ENCODE measurements at regions not wholly inside any gene's neighbourhood (a gene's known extent, or its start where the extent isn't known, plus 50 kb on each side); places are given as distances from the start of the nearest gene placed in this dataset.

DNA sequence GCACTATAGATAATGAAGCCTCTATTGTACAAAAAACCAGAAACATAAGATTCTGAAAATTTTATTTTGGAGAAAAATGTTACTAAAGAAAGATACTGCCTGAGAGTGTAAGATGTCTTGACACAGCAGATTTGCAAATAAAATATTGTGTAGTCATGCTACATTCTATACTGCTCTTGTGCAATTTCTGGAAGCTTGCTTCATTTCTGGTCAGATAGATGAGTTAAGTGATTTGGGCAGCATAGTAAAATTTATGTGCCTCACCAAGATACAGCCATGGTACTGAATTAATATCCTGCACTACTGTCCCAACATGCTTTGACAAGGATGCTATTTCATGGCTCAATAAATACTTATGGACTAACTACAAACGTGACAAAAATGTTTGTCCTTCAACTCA lies 55.1 kb upstream of the STARD13 start:
- no peak overlapping the region for H3K4me3 Mint-ChIP-seq
- Histone ChIP-seq H3K4me3 (ENCODE audit: low read length in 2 of 2) (no peak overlapping the region), H3K4me1 (ENCODE audit: insufficient read depth, low read length) (no peaks in the 10 kb centered on the region), H3K27me3 (ENCODE audit: insufficient read depth, low read length) (no peaks in the 10 kb centered on the region), H3K9me3 (ENCODE audit: control insufficient read depth in 1 of 2, low read length in 2 of 2) (no peaks in the 10 kb centered on the region), H3K27ac (ENCODE audit: low read depth, low read length) (no peak overlapping the region), H3K36me3 (ENCODE audit: insufficient read depth, low read length) (no peaks in the 10 kb centered on the region)
- no peaks in the 10 kb centered on the region for H3K9me3 Mint-ChIP-seq
- POLR2A ChIA-PET (ENCODE audit: partially characterized antibody), result no interaction called here
- peaks cover 1 to 6% of the 10 kb centered on the region in 2 donors for H3K27me3 Mint-ChIP-seq
- intact Hi-C loops (cut with micrococcal nuclease), result no loop called here
- DNase-seq, result no peak
- H3K36me3 Mint-ChIP-seq, result no peaks in the 10 kb centered on the region
- no peak overlapping the region for H3K27ac Mint-ChIP-seq
- CTCF ChIA-PET (ENCODE audit: partially characterized antibody), result no interaction called here
- no peaks in the 10 kb centered on the region for H3K4me1 Mint-ChIP-seq

DNA sequence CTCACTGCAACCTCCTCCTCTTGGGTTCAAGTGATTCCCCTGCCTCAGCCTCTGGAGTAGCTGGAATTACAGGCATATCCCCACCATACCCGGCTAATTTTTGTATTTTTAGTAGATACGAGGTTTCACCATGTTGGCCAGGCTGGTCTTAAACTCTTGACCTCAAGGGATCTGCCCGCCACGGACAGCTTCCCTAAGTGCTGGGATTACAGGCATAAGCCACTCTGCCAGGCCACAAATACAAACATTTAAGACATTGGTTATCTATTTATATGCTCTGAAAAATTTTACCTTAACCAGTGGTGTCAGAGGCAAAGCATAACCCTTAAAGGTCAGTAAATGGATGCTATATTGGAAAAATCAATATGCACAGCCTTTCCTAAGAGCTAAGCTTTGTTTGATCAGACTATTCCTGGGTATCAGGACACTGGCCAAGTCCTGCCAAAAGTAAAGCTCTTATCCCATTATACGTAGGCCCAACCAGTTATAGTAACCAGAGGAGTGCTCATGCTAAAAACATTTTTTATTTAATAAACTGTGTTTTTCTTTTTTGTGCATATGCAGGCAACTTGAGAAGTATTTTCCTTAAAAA lies 56.4 kb upstream of the STARD13 start:
- Mint-ChIP-seq H3K27me3 (peaks cover 3 to 6% of the 10 kb centered on the region in 2 donors), H3K27ac (no peak overlapping the region), H3K4me1 (no peaks in the 10 kb centered on the region), H3K36me3 (no peaks in the 10 kb centered on the region), H3K4me3 (no peak overlapping the region), H3K9me3 (no peaks in the 10 kb centered on the region)
- POLR2A ChIA-PET (ENCODE audit: partially characterized antibody), result no interaction called here
- Histone ChIP-seq H3K4me3 (ENCODE audit: low read length in 2 of 2) (no peak overlapping the region), H3K9me3 (ENCODE audit: control insufficient read depth in 1 of 2, low read length in 2 of 2) (no peaks in the 10 kb centered on the region), H3K4me1 (ENCODE audit: insufficient read depth, low read length) (no peaks in the 10 kb centered on the region), H3K27ac (ENCODE audit: low read depth, low read length) (no peak overlapping the region), H3K36me3 (ENCODE audit: insufficient read depth, low read length) (no peaks in the 10 kb centered on the region), H3K27me3 (ENCODE audit: insufficient read depth, low read length) (no peaks in the 10 kb centered on the region)
- intact Hi-C loops (cut with micrococcal nuclease), result no loop called here
- no peak for DNase-seq
- CTCF ChIA-PET (ENCODE audit: partially characterized antibody), result no interaction called here

DNA sequence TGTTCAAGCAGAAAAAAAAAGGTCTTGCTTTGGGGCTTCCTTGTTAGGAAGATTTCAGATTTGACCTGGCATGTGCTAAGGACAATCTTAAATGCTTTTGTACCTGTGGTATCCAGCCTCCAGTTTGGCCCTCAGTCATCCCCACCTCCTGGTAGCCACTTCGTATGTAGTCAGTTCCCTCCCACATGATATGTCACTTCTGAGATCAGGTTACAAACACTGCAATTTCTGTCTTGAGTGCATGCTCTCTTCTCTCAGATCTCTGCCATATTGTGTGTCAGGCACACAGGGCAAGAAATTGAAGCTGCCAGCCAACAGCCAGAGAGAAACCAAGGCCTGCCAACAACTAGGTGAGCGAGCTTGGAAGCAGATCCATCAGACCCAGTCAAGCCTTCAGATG lies 60.3 kb upstream of the STARD13 start:
- no peak overlapping the region for H3K27ac ChIP-seq (ENCODE audit: low read depth, low read length)
- H3K4me3 Mint-ChIP-seq, result no peak overlapping the region
- H3K4me1 Mint-ChIP-seq, result peaks cover 0 to 2% (median under 1%) of the 10 kb centered on the region in 4 donors
- H3K4me1 ChIP-seq (ENCODE audit: insufficient read depth, low read length), result no peaks in the 10 kb centered on the region
- H3K27me3 ChIP-seq (ENCODE audit: insufficient read depth, low read length), result peaks cover 8% of the 10 kb centered on the region
- intact Hi-C loops (cut with micrococcal nuclease), result no loop called here
- H3K27ac Mint-ChIP-seq, result no peak overlapping the region
- H3K36me3 Mint-ChIP-seq, result no peaks in the 10 kb centered on the region
- no peaks in the 10 kb centered on the region for H3K36me3 ChIP-seq (ENCODE audit: insufficient read depth, low read length)
- DNase-seq, result no peak
- no peaks in the 10 kb centered on the region for H3K9me3 ChIP-seq (ENCODE audit: control insufficient read depth in 1 of 2, low read length in 2 of 2)
- peaks cover 12 to 19% of the 10 kb centered on the region in 2 donors for H3K27me3 Mint-ChIP-seq
- peaks cover 0 to 3% (median 0%) of the 10 kb centered on the region in 8 donors for H3K9me3 Mint-ChIP-seq
- ChIA-PET POLR2A (ENCODE audit: partially characterized antibody) (no interaction called here), CTCF (ENCODE audit: partially characterized antibody) (no interaction called here)
- no peak overlapping the region for H3K4me3 ChIP-seq (ENCODE audit: low read length in 2 of 2)

DNA sequence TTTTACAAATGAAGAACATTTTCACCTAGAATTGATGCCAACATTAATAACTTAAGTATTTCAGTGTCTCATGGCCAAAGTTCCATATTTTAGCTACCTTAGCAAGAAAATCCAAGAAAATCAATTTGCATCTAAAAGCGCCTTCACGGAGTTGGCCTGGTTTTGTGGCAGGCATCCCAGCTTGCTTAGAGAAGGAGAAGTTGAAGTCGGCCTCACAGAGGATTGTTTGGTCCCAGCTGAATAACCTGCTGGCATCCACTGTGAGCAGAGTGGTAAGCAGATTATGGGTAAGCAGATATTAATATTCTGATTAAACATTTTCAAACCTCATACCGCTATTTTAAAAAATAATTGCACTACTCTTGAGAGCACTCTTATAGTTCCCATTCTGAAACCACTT lies 62.3 kb upstream of the STARD13 start:
- H3K27me3 ChIP-seq (ENCODE audit: insufficient read depth, low read length), result peaks cover 8% of the 10 kb centered on the region
- DNase-seq, result no peak
- intact Hi-C loops (cut with micrococcal nuclease), result no loop called here
- H3K4me1 ChIP-seq (ENCODE audit: insufficient read depth, low read length), result no peaks in the 10 kb centered on the region
- Mint-ChIP-seq H3K36me3 (no peaks in the 10 kb centered on the region), H3K4me1 (peaks cover 0 to 4% (median 1%) of the 10 kb centered on the region in 4 donors), H3K4me3 (no peak overlapping the region), H3K9me3 (peaks cover 0 to 3% (median 0%) of the 10 kb centered on the region in 8 donors), H3K27ac (no peak overlapping the region), H3K27me3 (peaks cover 21 to 36% of the 10 kb centered on the region in 2 donors)
- POLR2A ChIA-PET (ENCODE audit: partially characterized antibody), result no interaction called here
- H3K27ac ChIP-seq (ENCODE audit: low read depth, low read length), result no peak overlapping the region
- CTCF ChIA-PET (ENCODE audit: partially characterized antibody), result no interaction called here
- no peak overlapping the region for H3K4me3 ChIP-seq (ENCODE audit: low read length in 2 of 2)
- H3K9me3 ChIP-seq (ENCODE audit: control insufficient read depth in 1 of 2, low read length in 2 of 2), result no peaks in the 10 kb centered on the region
- H3K36me3 ChIP-seq (ENCODE audit: insufficient read depth, low read length), result no peaks in the 10 kb centered on the region

DNA sequence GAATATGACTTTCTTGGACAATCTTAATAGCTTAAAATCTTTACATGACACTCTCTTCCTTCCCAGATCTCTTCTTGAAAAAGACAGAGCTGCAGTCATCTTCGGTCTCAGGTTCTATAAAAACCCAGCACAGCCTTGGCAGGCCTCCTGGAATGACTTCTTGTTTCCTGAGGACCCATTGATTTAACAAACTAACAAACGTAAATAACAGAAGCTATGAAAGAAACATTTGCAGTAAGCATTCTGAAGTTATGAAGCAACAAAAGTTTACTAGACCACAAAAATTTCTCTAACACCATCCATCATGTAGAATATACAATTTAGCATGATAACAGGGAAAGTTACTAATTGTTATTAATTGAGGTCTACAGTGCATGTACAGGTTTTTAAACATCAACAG lies 62.8 kb upstream of the STARD13 start:
- H3K4me1 Mint-ChIP-seq, result peaks cover 0 to 4% (median 1%) of the 10 kb centered on the region in 4 donors
- no peaks in the 10 kb centered on the region for H3K36me3 Mint-ChIP-seq
- Histone ChIP-seq H3K4me1 (ENCODE audit: insufficient read depth, low read length) (no peaks in the 10 kb centered on the region), H3K36me3 (ENCODE audit: insufficient read depth, low read length) (no peaks in the 10 kb centered on the region), H3K27me3 (ENCODE audit: insufficient read depth, low read length) (peaks cover 8% of the 10 kb centered on the region), H3K4me3 (ENCODE audit: low read length in 2 of 2) (no peak overlapping the region), H3K27ac (ENCODE audit: low read depth, low read length) (no peak overlapping the region), H3K9me3 (ENCODE audit: control insufficient read depth in 1 of 2, low read length in 2 of 2) (no peaks in the 10 kb centered on the region)
- H3K27ac Mint-ChIP-seq, result no peak overlapping the region
- H3K4me3 Mint-ChIP-seq, result no peak overlapping the region
- POLR2A ChIA-PET (ENCODE audit: partially characterized antibody), result no interaction called here
- CTCF ChIA-PET (ENCODE audit: partially characterized antibody), result no interaction called here
- DNase-seq, result no peak
- peaks cover 0 to 3% (median 0%) of the 10 kb centered on the region in 8 donors for H3K9me3 Mint-ChIP-seq
- intact Hi-C loops (cut with micrococcal nuclease), result no loop called here
- peaks cover 24 to 39% of the 10 kb centered on the region in 2 donors for H3K27me3 Mint-ChIP-seq

DNA sequence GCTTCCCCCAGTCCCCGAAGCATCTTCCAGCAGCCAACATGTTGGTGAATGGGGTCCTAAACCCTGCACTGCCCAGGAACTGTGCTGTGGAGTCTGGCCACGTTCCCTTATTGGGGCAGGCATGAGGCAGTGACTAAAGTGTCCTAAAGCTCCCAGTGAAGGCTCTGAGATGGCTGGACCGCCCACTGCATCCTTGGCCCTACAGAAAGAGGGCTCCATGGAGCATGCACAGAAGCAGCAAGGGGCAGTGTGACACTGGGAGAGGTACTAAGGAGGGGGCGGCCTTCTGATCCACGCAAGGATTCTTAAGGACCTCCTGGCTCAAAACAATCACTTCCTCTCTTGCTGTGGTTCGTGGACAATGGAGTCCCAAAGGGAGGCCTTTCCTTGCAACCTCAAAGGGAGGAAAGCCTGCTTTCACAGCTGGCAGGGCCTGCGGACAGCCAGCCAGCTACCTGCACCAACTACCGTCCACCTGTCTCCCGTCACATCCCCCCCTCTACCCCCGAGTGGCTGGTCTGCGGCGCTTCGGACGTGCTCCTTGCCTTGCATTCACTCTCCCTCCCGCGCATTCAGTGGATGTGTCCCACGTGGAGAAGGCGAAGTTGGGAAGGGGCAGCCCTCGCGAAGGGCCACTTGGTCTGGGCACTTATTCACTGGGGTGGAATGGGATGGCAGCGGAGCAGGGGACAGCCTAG lies 63.9 kb upstream of the STARD13 start:
- Mint-ChIP-seq H3K4me3 (peak overlapping the region in 1 of 8 donors; percentile 20), H3K27ac (no peak overlapping the region)

DNA sequence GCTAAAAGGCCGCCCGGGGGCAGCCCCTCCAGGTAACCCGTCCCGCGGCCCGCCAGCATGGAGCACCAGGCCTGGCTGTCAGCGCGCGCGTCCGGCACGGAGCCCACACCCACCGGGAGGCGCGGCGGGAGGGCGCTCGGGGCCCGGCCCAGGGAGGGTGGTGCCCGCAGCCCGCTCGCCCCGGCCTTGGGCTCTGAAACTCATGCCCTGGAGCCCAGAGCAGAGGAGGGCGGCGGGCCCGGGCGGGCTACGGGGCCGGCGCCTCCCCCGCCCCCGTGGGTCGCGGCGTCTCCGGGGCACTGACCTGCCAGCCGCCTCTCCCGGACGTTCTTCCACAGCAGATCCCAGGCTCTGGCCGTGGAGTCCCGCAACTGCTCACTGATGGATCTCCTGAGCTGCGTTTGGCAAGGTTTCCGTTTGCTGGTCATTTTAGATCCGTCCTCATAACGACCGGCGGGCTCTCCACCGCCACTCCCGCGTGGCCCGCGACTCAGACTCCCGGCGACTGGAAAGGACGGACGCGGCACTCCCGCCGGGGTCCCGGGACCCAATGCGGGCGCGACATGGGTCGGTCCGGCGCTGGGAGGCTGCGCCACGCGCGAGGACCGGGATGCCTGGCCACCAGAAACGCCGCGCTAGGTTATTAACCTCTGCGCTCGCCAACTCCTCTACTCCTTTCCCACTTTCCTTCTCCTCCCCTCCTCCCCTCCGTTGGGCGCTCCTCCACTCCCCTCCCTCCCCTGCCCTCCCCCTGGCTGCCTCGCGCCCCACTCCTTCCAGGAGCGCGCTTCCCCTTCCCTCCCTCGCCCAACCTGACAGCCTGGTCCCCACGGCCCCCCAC lies 64.7 kb upstream of the STARD13 start:
- Mint-ChIP-seq H3K36me3 (no peaks in the 10 kb centered on the region), H3K9me3 (peaks cover 0 to 3% (median 0%) of the 10 kb centered on the region in 8 donors), H3K4me1 (peaks cover 0 to 4% (median 1%) of the 10 kb centered on the region in 4 donors), H3K4me3 (peak overlapping the region in 1 of 8 donors; percentile 44), H3K27me3 (peaks cover 24 to 50% of the 10 kb centered on the region in 2 donors), H3K27ac (no peak overlapping the region)
- DNase-seq, result no peak
- Histone ChIP-seq H3K4me1 (ENCODE audit: insufficient read depth, low read length) (no peaks in the 10 kb centered on the region), H3K9me3 (ENCODE audit: control insufficient read depth in 1 of 2, low read length in 2 of 2) (no peaks in the 10 kb centered on the region), H3K4me3 (ENCODE audit: low read length in 2 of 2) (no peak overlapping the region), H3K27ac (ENCODE audit: low read depth, low read length) (no peak overlapping the region), H3K27me3 (ENCODE audit: insufficient read depth, low read length) (peaks cover 8% of the 10 kb centered on the region), H3K36me3 (ENCODE audit: insufficient read depth, low read length) (no peaks in the 10 kb centered on the region)
- ChIA-PET CTCF (ENCODE audit: partially characterized antibody) (no interaction called here), POLR2A (ENCODE audit: partially characterized antibody) (no interaction called here)
- intact Hi-C loops (cut with micrococcal nuclease), result no loop called here

More for the DNA sequence above, 63.9 kb upstream of the STARD13 start:
- no peaks in the 10 kb centered on the region for H3K36me3 ChIP-seq (ENCODE audit: insufficient read depth, low read length)
- intact Hi-C loops (cut with micrococcal nuclease), result no loop called here
- H3K9me3 ChIP-seq (ENCODE audit: control insufficient read depth in 1 of 2, low read length in 2 of 2), result no peaks in the 10 kb centered on the region
- POLR2A ChIA-PET (ENCODE audit: partially characterized antibody), result no interaction called here
- no peak overlapping the region for H3K27ac ChIP-seq (ENCODE audit: low read depth, low read length)
- H3K27me3 ChIP-seq (ENCODE audit: insufficient read depth, low read length), result peaks cover 8% of the 10 kb centered on the region
- no peaks in the 10 kb centered on the region for H3K4me1 ChIP-seq (ENCODE audit: insufficient read depth, low read length)
- Mint-ChIP-seq H3K27me3 (peaks cover 24 to 47% of the 10 kb centered on the region in 2 donors), H3K9me3 (peaks cover 0 to 3% (median 0%) of the 10 kb centered on the region in 8 donors), H3K4me1 (peaks cover 0 to 4% (median 1%) of the 10 kb centered on the region in 4 donors), H3K36me3 (no peaks in the 10 kb centered on the region)
- CTCF ChIA-PET (ENCODE audit: partially characterized antibody), result no interaction called here
- H3K4me3 ChIP-seq (ENCODE audit: low read length in 2 of 2), result no peak overlapping the region
- DNase-seq, result no peak

All from CD4-positive, alpha-beta memory T cell (primary cell).